Stimulated activated naive CD8-positive, alpha-beta T cell treated with anti-CD3 and anti-CD28 coated beads, Interleukin-15, Interleukin-2, amounts not matched to agents 100 U/mL and 50 U/mL, for 24 hours (primary cell): ENCODE measurements at regions not wholly inside any gene's neighbourhood (a gene's known extent, or its start where the extent isn't known, plus 50 kb on each side); places are given as distances from the start of the nearest gene placed in this dataset.
"Not testable (repeated sequence)": the region's sequence is repeated elsewhere in the genome, so short reads cannot be mapped to it uniquely, and the experiment has no call there.

Experiments used
- ATAC-seq: fragments of 150-1000 bp; cut with Tn5 transposase; one replicate; pipeline ENCODE4 v1.10.0; 2021
- DNase-seq: peaks from one replicate; pipeline ENCODE4 v3.0.0; 2021

DNA sequence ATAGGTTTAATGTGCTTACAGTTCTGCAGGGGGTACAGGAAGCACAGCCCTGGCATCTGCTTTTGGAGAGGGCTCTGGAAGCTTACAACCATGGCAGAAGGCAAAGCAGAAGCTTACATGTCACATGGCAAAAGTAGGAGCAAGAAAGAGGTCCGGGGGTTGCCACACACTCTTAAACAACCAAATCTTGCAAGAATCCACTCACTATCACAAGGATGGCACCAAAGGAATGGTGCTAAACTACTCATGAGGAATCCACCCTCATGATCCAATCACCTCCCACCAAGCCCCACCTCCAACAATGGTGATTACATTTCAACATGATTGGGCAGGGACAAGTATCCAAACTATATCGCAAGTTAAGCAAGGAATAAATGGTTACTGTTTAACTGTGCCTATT is 255.8 kb upstream of the AVPR1A start:
- DNase-seq (no peak), ATAC-seq (no peak)

DNA sequence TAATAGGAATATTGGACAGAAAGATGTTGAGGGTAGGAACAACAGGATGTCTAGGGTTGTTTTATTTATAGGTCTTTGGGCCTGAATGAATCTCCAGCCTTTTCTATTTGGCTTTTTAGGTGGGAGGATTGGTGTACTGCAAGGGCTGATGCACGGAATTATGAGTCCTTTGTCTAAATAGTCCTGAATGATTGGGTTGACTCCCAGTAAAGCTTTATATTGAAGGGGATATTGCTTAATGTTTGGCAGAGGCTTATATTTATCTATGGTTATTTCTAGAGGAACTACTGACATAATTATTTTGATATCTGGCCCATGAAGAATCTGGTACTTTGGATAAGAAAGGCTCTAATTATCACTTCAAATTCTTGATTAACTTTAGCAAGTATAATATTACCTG is 253.6 kb upstream of the AVPR1A start:
- ATAC-seq (no peak), DNase-seq (no peak)

DNA sequence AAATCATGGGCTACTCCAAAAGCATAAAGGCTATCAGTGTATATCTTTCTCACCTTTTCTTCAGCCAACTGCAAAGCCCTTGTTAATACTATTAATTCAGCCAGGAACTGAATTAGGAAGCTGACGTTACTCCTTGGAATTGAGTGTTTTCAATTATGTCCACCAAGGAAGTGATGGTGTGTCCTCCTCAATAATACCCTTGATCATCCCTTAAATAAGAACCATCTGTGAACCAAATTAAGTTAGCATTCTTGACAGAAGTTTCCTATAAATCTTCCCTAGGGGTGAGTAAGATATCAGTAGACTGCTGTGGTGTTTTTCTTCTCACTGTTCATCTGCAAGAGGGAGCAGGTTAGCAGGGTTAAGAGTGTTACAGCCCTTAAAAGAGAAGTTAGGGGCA is 252.3 kb upstream of the AVPR1A start:
- ATAC-seq (no peak), DNase-seq (no peak)

DNA sequence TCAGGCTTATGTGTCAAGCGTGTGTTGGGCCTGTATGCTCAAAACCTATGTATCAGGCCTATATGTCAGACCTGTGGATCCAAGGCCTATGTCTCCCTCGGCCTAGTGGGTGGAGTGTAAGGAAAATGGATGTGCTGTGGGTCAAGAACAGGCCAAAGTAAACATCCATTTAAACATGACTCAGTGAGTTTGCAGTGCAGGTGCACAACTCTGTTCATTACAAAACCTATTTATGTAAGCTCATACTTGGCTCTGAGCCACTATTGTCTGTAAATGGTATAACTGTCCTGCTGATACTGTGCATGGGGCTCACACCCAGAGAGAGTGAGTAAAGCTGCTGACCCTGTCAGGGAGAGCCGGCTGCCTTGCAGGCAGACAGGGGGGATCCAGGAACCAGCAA is 249.7 kb upstream of the AVPR1A start:
- ATAC-seq = no peak
- no peak for DNase-seq

DNA sequence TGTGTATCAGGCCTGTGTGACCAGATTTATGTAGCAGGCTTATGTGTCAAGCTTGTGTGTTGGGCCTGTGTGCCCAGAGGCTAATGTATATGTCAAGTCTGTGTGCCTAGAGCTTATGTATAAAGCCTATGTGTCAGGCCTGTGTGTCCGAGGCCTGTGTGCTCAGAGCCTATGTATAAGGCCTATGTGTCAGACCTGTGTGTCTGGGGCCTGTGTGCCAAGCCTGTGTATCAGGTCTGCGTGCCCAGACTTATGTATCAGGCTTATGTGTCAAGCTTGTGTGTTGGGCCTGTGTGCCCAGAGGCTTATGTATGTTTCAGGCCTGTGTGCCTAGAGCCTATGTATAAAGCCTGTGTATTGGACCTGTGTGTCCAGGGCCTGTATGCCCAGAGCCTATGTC is 249.3 kb upstream of the AVPR1A start:
- ATAC-seq = no peak

DNA sequence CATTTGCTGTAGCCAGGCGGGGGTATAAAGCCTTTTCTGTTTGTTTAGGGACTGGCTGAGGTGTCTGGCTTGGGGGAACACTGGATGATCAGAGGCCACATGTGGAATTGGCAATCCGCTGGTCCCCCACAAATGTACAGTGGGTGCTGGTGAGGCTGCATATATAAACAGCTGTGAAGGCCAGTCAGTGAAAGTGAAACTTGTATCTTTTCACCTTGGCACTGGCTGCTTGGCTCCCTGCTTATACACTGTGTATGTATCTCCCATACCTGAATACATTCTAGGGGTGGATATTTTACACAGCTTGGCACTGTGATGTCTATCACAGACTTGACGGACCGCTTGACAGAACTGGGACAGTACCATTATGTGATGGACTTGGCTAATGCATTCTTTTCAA is 246.8 kb upstream of the AVPR1A start:
- ATAC-seq (no peak), DNase-seq (no peak)

More for the DNA sequence above, 249.3 kb upstream of the AVPR1A start:
- no peak for DNase-seq

DNA sequence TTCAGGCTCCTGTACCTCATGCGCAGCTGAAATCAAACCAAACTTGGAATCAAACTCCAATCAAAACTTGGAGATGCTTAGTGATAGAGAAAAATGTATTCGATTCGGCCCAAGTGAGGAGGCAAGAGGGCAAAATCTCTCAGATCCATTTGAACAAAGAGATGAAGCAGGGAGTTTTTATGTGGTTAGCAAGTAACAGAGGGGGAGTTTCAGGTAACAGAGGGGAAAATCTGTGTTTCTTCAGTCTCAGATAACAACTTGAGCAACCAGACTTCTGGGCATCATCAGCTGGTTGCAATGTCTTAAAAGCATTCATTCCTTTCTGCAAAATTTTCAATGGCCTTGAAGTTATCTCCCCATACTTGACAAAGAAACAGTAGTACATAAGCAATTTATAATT is 245.1 kb upstream of the AVPR1A start:
- no peak for DNase-seq
- ATAC-seq = no peak

DNA sequence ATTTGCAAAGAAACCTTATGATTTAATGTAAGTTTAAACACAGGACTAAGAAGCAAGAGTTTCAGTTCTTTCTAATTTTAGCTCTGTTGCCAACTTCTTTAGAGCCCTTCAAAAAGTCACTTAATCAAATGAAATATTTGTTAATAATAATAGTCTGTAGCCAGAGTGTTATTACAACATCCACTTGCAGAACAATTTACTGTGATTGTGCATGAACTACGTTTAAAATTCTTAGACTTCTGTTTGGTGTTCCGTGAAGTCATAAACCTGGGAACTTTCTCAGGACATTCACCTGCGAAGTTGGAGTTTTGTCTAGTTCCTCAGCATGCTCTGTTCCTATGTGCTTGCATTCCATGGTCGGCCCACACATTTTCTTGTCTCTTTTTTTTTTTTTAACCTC is 244.0 kb upstream of the AVPR1A start:
- DNase-seq (no peak), ATAC-seq (no peak)

DNA sequence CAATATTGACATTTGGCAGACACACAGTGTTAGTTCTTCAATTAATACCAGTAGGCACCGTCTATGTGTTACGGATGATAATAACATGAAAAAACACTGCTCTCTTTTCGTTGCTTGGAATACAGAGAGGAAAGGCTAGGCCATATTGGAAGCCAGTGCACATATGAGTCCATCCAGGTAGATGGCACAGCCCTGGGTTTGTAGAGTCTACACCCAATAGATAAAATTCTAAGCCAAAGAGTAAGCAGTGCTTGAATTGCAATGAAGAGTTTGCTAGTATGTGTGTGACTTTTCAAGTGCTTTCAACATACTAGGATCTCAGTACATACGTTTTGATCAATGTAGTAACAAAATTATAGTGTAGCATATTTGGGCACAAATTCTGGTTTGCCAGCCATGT is 243.3 kb upstream of the AVPR1A start:
- DNase-seq (no peak), ATAC-seq (no peak)

DNA sequence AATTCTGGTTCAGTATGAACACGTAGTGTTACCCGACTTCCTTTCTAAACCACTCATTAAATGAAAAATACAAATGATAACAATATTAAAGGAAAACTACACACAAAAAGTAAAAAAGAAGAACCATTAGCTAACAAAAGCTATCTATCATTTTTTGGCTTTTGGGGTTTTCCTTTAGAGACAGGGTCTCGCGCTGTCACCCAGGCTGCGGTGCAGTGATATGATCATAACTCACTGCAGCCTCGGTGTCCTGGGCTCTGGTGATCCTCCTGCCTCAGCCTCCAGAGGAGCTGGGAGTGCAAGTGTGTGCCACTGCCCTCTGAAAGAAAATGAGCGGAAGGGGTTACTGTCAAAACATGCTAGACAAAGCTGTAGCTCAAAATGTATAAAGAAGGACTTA is 238.2 kb upstream of the AVPR1A start:
- no peak for DNase-seq

DNA sequence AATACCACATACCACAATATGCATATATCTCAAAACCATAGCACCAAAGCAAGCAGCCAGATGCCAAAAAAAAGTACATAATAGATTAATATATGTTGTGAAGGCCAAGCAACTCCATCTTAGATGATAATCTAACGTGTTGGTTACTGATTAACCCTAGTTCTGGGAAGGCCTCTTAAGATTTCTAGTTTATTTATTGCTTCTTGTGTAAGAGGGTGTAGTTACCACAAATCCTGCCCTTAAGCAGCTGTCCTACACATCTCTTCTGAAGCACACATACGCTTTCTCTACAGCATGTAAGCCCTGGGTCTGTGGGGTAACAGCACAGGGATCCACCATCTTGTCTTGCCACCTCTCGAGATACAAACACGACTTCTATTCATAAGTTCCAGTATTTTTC is 236.8 kb upstream of the AVPR1A start:
- ATAC-seq = no peak

More for the DNA sequence above, 238.2 kb upstream of the AVPR1A start:
- ATAC-seq = no peak

DNA sequence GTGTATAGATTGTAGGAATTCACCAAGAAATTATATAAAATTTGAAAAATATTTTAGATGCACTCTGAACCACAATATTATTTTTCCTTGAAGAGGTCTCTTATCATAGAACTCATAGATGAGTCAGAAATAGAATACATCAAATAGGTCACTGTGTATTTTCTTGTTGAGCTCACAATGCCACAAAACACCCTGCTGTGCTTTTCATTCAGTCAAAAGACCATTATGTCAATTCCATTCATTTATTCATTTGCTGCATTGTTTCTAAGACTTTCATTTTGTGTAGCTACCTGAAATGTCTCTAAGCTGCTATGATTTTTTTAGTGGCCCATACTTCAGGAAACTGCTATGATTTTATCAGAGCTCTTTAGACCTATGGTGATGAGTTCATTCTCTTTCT is 231.9 kb upstream of the AVPR1A start:
- DNase-seq (no peak), ATAC-seq (no peak)

More for the DNA sequence above, 236.8 kb upstream of the AVPR1A start:
- DNase-seq = no peak

DNA sequence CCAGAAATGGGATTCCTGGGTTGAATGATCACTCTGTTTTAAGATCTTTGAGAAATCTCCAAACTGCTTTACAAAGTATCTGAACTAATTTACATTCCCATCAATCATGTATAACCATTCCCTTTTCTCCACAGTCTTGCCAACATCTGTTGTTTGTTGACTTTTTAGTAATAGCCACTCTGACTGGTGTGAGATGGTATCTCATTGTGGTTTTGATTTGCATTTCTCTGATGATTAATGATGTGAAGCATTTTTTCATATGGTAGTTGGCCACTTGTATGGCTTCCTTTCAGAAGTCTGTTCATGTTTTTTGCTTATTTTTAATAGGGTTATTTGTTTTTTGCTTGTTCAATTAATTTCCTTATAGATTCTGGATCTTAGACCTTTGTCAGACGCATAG is 211.8 kb upstream of the AVPR1A start:
- DNase-seq (no peak), ATAC-seq (no peak)

DNA sequence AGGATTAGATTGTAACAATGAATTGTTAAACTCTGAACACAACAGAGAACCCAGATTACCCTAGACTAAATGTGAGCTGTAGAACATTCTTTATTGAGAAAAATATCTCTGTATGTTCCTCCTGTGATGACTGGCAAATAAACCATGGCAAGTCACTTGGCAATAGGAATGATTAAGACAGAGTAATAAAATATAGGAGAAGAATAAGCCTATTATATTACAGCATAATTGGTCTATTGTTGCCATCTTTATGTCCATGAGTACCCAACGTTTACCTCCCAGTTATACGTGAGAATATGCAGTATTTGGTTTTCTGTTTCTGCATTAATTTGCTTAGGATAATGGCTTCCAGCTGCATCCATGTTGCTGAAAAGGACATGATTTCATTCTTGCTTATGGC is 211.2 kb upstream of the AVPR1A start:
- ATAC-seq (no peak), DNase-seq (no peak)

DNA sequence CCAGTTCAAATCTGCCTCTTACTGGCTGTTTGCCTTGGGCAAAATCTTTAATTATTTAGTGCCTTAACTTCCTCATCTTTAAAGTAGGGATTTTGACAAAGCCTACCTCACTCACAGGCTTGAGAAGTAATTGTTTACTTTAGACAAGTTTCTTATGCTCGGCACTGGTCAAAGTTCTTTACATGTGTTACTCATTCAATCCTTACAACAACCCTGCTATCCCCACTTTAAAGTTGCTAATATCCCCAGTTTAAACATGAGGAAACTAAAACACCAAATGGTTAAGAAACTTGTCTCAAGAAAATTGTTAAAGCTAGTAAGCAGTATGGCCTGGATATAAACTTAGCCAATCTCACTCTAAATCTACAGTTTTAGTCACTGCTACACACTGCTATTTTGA is 204.0 kb upstream of the AVPR1A start:
- DNase-seq (no peak), ATAC-seq (no peak)

DNA sequence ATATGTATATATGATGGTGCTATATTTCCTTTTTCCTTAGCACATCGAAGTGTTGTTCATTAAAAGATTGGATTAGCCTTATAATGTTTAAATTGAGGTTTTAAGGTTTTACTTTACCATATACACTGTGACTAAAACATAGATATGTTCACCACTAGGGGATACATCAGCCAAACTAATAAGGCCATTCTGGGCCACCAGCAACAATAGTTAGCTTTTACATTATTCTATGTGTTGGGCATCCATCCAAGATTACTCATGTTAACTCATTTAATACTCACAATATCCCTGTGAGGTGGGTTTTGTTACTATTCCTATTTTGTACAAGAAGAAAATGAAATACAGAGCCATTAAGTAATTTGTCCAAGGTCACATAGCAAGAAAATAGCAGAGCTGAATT is 202.6 kb upstream of the AVPR1A start:
- ATAC-seq = no peak
- DNase-seq = no peak

DNA sequence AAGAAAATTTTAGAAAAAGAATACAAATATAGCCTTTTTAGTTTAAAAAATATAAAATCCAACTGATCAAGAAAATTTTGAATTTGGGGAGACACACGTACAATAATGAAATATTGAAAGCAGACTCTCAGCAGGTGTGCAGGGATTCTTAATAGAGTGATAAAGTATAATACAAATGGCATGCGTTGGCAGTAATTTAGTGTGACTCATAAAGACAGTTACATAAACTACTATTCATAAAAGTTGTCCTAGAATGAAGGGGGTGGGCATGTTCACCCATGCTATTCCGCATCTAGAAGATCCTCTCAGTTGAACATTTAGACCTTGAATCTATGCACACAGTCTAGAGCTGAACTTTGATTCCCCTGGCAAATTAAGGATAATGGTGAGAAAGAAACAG is 200.4 kb upstream of the AVPR1A start:
- ATAC-seq (no peak), DNase-seq (no peak)

DNA sequence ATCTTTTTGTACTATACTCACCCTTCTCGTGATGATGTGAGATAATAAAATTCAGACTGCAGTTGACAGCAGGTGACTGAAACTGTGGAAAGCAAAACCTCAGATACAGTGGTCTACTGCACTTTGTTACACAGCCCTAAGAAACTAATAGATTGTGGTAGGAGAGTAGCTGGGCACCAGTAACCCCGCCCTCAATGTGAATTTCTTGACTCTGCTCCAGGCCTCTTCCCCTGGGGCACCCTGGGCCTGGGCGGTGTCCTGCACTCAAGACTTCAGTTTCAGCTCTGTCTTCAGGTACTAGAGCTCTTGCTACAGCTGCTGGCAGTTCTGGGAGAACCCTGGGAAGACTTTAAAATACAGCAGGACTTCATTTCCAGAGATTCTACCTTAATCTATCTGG is 197.6 kb upstream of the AVPR1A start:
- no peak for DNase-seq
- no peak for ATAC-seq

DNA sequence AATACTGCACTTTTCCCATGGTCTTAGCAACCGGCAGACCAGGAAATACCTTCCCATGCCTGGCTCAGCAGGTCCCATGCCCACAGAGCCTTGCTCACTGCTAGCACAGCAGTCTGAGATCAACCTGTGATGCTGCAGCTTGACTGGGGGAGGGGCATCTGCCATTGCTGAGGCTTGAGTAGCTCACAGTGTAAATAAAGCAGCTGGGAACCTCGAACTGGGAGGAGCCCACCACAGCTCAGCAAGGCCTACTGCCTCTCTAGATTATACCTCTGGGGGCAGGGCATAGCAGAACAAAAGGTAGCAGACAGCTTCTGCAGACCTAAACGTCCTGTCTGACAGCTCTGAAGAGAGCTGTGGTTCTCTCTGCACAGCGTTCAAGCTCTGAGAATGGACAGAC is 186.2 kb upstream of the AVPR1A start:
- not testable (repeated sequence) for DNase-seq, ATAC-seq

DNA sequence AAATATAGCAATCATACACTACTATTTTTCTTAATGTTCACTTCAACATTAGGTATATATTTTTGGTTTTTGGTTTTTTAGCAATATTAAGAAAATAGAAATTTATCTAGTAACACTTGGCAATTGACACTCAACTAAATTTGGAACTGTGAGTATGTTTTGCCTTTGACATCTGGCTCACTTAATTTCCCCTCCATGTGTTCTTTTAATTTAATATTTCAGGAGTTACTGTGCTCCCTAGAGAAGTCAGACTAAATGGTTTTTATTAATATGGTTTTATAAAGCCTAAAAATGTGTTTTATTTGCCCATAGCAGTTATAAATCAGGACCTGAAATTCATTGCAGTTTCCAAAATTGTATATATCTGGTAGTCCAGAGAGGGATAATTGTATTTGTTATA is 175.3 kb upstream of the AVPR1A start:
- no peak for DNase-seq
- ATAC-seq = no peak

DNA sequence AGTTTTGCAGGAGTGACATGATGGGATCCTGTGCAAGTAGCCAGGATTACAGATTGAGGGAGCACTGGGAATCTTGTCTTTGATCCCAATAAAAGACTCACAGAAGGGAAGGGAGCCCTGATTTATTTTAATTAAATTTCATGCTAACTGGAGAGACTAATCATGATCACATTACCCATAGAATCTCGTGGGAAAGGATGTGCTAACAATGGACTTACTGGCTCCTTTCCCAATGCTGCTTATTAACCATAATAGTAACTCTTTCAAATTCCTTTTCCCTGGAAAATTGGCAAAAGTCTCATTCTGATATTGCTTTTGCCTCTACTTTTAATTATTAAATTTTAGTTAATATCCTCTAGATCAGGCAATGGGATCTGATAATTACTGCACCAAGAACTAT is 174.8 kb upstream of the AVPR1A start:
- DNase-seq = no peak
- no peak for ATAC-seq

DNA sequence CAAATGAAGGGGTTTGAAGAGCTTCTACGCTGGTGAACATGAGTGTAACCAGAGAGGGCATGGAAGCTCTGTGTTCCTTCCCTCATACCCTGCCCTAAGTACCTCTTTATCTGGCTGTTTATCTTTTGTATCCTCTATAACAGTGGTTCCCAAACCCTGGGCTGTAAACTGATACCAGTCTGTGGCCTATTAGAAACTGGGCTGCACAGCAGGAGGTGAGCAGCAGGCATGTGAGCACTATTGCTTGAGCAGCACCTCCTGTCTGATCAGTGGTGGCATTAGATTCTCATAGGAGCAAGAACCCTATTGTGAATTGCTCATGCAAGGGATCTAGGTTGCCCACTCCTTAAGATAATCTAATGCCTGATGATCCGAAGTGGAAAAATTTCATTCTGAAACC is 172.9 kb upstream of the AVPR1A start:
- DNase-seq = no peak
- ATAC-seq = no peak

DNA sequence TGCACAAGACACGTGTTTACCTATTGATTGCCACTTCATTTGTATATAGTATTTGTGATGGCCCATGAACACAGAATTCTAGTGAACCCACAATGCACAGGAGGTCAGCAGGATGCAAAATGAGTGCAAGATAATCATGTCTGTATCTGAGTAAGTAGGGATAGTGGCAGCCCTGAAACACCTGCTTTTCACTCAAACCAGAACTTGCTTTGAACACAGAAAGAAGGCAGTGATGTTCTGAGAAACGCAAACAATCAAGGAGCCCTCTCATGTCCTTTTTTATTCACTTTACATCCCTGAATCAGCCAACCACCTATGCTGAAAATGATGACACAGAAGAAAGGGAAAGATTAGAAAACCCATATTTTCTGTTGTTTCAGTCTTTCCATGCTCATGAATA is 170.4 kb upstream of the AVPR1A start:
- DNase-seq (no peak), ATAC-seq (no peak)

DNA sequence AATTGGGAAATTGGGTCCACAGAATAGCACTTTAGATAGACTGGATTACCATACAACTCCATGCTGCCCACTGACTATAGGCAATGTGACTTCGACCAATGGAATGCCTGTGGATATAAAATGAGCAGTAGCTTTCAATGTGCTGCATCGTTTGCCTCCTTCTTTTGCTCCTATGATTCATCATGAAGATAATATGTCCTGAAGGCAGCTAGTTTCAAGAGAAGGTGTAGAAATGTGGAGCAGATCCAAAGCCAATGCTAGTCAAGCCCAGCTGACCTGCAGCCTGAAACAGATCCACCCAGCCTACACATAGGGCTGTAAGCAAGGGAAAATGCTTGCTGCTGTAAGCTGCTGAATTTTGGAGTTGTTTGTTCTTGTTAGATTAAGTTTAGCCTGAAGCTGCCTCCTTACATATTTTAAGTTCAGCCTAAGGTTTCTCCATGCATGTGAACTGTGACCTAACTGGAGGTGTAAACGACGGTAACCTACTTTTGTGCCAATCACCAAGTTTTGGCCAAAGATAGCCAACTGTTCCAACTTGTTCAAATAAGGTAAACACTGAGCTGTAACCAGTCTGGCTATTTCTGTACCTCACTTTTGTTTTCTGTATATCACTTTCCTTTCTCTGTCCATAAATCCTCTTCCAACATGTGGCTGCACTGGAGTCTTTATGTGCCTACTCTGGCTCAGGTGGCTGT is 169.1 kb upstream of the AVPR1A start:
- DNase-seq = no peak
- no peak for ATAC-seq

DNA sequence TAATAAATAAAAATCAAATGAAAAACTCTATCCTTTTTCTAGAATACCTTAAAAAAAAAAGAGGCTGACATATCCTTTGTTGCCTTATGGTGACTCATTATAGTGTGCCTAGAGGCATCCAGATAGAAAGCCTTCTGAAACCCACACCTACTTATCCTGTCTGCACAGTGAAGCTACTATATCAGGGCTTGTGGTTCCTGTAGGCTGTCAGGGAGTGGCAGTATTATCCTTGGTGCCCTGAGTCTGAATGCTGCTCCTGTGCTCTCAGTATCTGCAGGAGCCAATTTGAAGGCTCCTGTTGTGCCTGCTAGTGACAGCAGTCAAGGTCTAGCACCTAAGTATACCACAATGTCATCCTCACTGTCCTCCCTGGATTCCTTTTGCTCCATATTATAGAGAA is 168.4 kb upstream of the AVPR1A start:
- ATAC-seq (peak; percentile 51), DNase-seq (no peak)
